H9 (cell line): ENCODE measurements at regions not wholly inside any gene's neighbourhood (a gene's known extent, or its start where the extent isn't known, plus 50 kb on each side); places are given as distances from the start of the nearest gene placed in this dataset.

Source experiments
- DNase-seq: peaks from one replicate; pipeline ENCODE4 v3.0.0-alpha.2; 2017
- H2AFZ ChIP-seq: one replicate; pipeline ENCODE4 v1.6.1; 2013; ENCODE audit warnings: mild to moderate bottlenecking, low read length, control low read depth, moderate library complexity
- H2AK5ac ChIP-seq: 2 replicates; pipeline ENCODE4 v1.6.1; 2013; ENCODE audit warnings: low read length, control low read depth, mixed read lengths; ENCODE audit not compliant: insufficient read length
- H2BK120ac ChIP-seq: one replicate; pipeline ENCODE4 v1.6.1; 2013; ENCODE audit warnings: low read depth, mild to moderate bottlenecking, low read length, control low read depth, inconsistent platforms; ENCODE audit not compliant: poor library complexity, severe bottlenecking
- H2BK12ac ChIP-seq: 2 replicates; pipeline ENCODE4 v1.6.1; 2013; ENCODE audit warnings: low read length, control low read depth, mixed read lengths, low read depth; ENCODE audit not compliant: insufficient read length
- H2BK15ac ChIP-seq: 2 replicates; pipeline ENCODE4 v1.6.1; 2013; ENCODE audit warnings: low read depth, low read length, control low read depth
- H2BK20ac ChIP-seq: one replicate; pipeline ENCODE4 v1.6.1; 2013; ENCODE audit warnings: low read depth, mild to moderate bottlenecking, low read length, control low read depth, inconsistent platforms; ENCODE audit not compliant: poor library complexity, severe bottlenecking
- H2BK5ac ChIP-seq: 2 replicates; pipeline ENCODE4 v1.6.1; 2013; ENCODE audit warnings: low read length, control low read depth, mixed read lengths; ENCODE audit not compliant: insufficient read length
- H3K14ac ChIP-seq: 2 replicates; pipeline ENCODE4 v1.6.1; 2013; ENCODE audit warnings: low read length, control low read depth; ENCODE audit not compliant: insufficient read depth
- H3K18ac ChIP-seq: 2 replicates; pipeline ENCODE4 v1.6.1; 2013; ENCODE audit warnings: low read depth, mild to moderate bottlenecking, mixed read lengths, low read length, control low read depth; ENCODE audit not compliant: insufficient read length
- H3K23ac ChIP-seq: 2 replicates; pipeline ENCODE4 v1.6.1; 2013; ENCODE audit warnings: low read length, control low read depth, mixed read lengths, low read depth; ENCODE audit not compliant: insufficient read length
- H3K23me2 ChIP-seq: 2 replicates; pipeline ENCODE4 v1.6.1; 2013; ENCODE audit warnings: low read depth, mild to moderate bottlenecking, mixed read lengths, low read length, control low read depth; ENCODE audit not compliant: insufficient read length, poor library complexity, severe bottlenecking
- H3K27ac ChIP-seq: 2 replicates; pipeline ENCODE4 v1.5.1; 2013; ENCODE audit warnings: low read length, control low read depth, mixed read lengths, low read depth; ENCODE audit not compliant: insufficient read length
- H3K27me3 ChIP-seq: 2 replicates; pipeline ENCODE4 v1.6.1; 2013; ENCODE audit warnings: low read length, control low read depth, inconsistent platforms; ENCODE audit not compliant: insufficient read depth
- H3K4ac ChIP-seq: 2 replicates; pipeline ENCODE4 v1.6.1; 2013; ENCODE audit warnings: low read depth, mild to moderate bottlenecking, control low read depth, inconsistent platforms, low read length, moderate library complexity
- H3K4me1 ChIP-seq: 2 replicates; pipeline ENCODE4 v1.6.1; 2013; ENCODE audit warnings: low read length, control low read depth, inconsistent platforms; ENCODE audit not compliant: insufficient read depth
- H3K4me2 ChIP-seq: 2 replicates; pipeline ENCODE4 v1.6.1; 2013; ENCODE audit warnings: low read length, control low read depth, mixed read lengths; ENCODE audit not compliant: insufficient read length, insufficient read depth
- H3K56ac ChIP-seq: 2 replicates; pipeline ENCODE4 v1.6.1; 2013; ENCODE audit warnings: low read depth, mild to moderate bottlenecking, mixed read lengths, low read length, control low read depth; ENCODE audit not compliant: insufficient read length
- H3K79me1 ChIP-seq: 2 replicates; pipeline ENCODE4 v1.6.1; 2013; ENCODE audit warnings: low read depth, mild to moderate bottlenecking, moderate library complexity, low read length, control low read depth, inconsistent platforms; ENCODE audit not compliant: insufficient read depth, poor library complexity, severe bottlenecking
- H3K79me2 ChIP-seq: 2 replicates; pipeline ENCODE4 v1.6.1; 2013; ENCODE audit warnings: low read length, control low read depth, inconsistent platforms; ENCODE audit not compliant: insufficient read depth
- H3K9ac ChIP-seq: 2 replicates; pipeline ENCODE4 v1.6.1; 2013; ENCODE audit warnings: low read length, control low read depth, mixed read lengths; ENCODE audit not compliant: insufficient read length; ENCODE audit errors: extremely low read depth
- H3K9me3 ChIP-seq: one replicate; pipeline ENCODE4 v1.6.1; 2013; ENCODE audit warnings: low read depth, low read length, inconsistent platforms; ENCODE audit not compliant: control insufficient read depth
- H3T11ph ChIP-seq: one replicate; pipeline ENCODE4 v1.6.1; 2013; ENCODE audit warnings: mild to moderate bottlenecking, low read length, control low read depth, inconsistent platforms
- H4K20me1 ChIP-seq: one replicate; pipeline ENCODE4 v1.6.1; 2013; ENCODE audit not compliant: control insufficient read depth, insufficient read length, insufficient read depth
- H4K5ac ChIP-seq: 2 replicates; pipeline ENCODE4 v1.6.1; 2013; ENCODE audit warnings: low read depth, mild to moderate bottlenecking, mixed read lengths, low read length, control low read depth; ENCODE audit not compliant: insufficient read length
- H4K8ac ChIP-seq: replicated peaks from 2 replicates; pipeline ENCODE4 v1.6.1; 2013; ENCODE audit warnings: low read length, control low read depth, mixed read lengths, low read depth; ENCODE audit not compliant: insufficient read length
- H4K91ac ChIP-seq: 2 replicates; pipeline ENCODE4 v1.6.1; 2013; ENCODE audit warnings: low read depth, mild to moderate bottlenecking, moderate library complexity, mixed read lengths, low read length, control low read depth; ENCODE audit not compliant: insufficient read length
- H3K27ac Mint-ChIP-seq, 3 experiments: 2 replicates in 2 of 3; 3 replicates in 1 of 3; pipeline ENCODE4 v1.8.0; 2020 to 2021; ENCODE audit warnings: mixed read lengths in 3 of 3, mild to moderate bottlenecking in 1 of 3, moderate library complexity in 1 of 3
- H3K27me3 Mint-ChIP-seq: 2 replicates; pipeline ENCODE4 v1.8.0; 2021; ENCODE audit warnings: low read depth, mild to moderate bottlenecking, moderate library complexity, mixed read lengths
- H3K36me3 Mint-ChIP-seq, 3 experiments: 2 replicates in 2 of 3; 3 replicates in 1 of 3; pipeline ENCODE4 v1.8.0; 2020 to 2021; ENCODE audit warnings: low read depth in 3 of 3, mixed read lengths in 3 of 3; ENCODE audit not compliant: insufficient read depth in 1 of 3
- H3K4me1 Mint-ChIP-seq, 2 experiments: 2 replicates each; pipeline ENCODE4 v1.8.0; 2020; ENCODE audit warnings: mixed read lengths in 2 of 2
- H3K4me3 Mint-ChIP-seq, 2 experiments: 2 replicates in 1 of 2; 3 replicates in 1 of 2; pipeline ENCODE4 v1.8.0; 2020 to 2021; ENCODE audit warnings: mild to moderate bottlenecking in 2 of 2, mixed read lengths in 2 of 2, moderate library complexity in 1 of 2
- H3K9me3 Mint-ChIP-seq, 2 experiments: 2 replicates in 1 of 2; 3 replicates in 1 of 2; pipeline ENCODE4 v1.8.0; 2020; ENCODE audit warnings: mild to moderate bottlenecking in 2 of 2, mixed read lengths in 2 of 2, moderate library complexity in 1 of 2
- WGBS: extraction: QIAGEN DNeasy Blood & Tissue Kit; methylation state at CpG from one replicate; pipeline ENCODE4 v1.1.7; 2013; ENCODE audit warnings: missing lambda C conversion rate, low lambda C conversion rate, mixed read lengths; ENCODE audit not compliant: insufficient read length; ENCODE audit errors: extremely low coverage; 5-methylcytosine and 5-hydroxymethylcytosine counted together
- TF ChIP-seq, protein P1 (sequence below): fragments of 200-600 bp; sonication (generic); conservative IDR thresholded peaks from 3 replicates; pipeline ENCODE4 v1.8.0; 2021; ENCODE audit warnings: antibody characterized with exemption, mild to moderate bottlenecking

GRCh38 chr1:87916965-87917364 is 588.3 kb downstream of the LMO4 start:
- Mint-ChIP-seq H3K36me3 (peaks cover 1 to 12% (median 1%) of the 10 kb centered on the region in 3 experiments; a peak in 1 of 7 replicates), H3K27ac (no peak overlapping the region), H3K9me3 (peaks cover 11 to 12% of the 10 kb centered on the region in 2 experiments), H3K27me3 (no peaks in the 10 kb centered on the region), H3K4me3 (no peak overlapping the region), H3K4me1 (no peaks in the 10 kb centered on the region)
- TF ChIP-seq, protein P1, sequence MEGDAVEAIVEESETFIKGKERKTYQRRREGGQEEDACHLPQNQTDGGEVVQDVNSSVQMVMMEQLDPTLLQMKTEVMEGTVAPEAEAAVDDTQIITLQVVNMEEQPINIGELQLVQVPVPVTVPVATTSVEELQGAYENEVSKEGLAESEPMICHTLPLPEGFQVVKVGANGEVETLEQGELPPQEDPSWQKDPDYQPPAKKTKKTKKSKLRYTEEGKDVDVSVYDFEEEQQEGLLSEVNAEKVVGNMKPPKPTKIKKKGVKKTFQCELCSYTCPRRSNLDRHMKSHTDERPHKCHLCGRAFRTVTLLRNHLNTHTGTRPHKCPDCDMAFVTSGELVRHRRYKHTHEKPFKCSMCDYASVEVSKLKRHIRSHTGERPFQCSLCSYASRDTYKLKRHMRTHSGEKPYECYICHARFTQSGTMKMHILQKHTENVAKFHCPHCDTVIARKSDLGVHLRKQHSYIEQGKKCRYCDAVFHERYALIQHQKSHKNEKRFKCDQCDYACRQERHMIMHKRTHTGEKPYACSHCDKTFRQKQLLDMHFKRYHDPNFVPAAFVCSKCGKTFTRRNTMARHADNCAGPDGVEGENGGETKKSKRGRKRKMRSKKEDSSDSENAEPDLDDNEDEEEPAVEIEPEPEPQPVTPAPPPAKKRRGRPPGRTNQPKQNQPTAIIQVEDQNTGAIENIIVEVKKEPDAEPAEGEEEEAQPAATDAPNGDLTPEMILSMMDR, result no peak
- Histone ChIP-seq H2BK5ac (no peak overlapping the region), H2BK120ac (no peak overlapping the region), H3K14ac (no peak overlapping the region), H3K4me1 (no peaks in the 10 kb centered on the region; the same call in 1 of the 2 replicates), H4K20me1 (no peaks in the 10 kb centered on the region), H4K8ac (no peak overlapping the region), H3K27me3 (no peaks in the 10 kb centered on the region), H4K91ac (no peak overlapping the region), H3K9ac (no peak overlapping the region), H3K23ac (no peak overlapping the region), H2AK5ac (no peak overlapping the region), H2AFZ (no peak overlapping the region), H2BK12ac (no peak overlapping the region), H2BK20ac (no peak overlapping the region), H4K5ac (no peak overlapping the region), H3K4ac (no peak overlapping the region), H3K23me2 (no peaks in the 10 kb centered on the region), H3K27ac (no peak overlapping the region), H3K79me2 (no peaks in the 10 kb centered on the region), H3K9me3 (no peaks in the 10 kb centered on the region), H3T11ph (no peak overlapping the region), H2BK15ac (no peak overlapping the region), H3K4me2 (no peak overlapping the region), H3K18ac (no peak overlapping the region), H3K56ac (no peak overlapping the region), H3K79me1 (no peaks in the 10 kb centered on the region)
- WGBS, result no CpG with 5 or more reads among the region's 3 CpGs
- no peak for DNase-seq
